ENCODE measurements at regions not wholly inside any gene's neighbourhood (a gene's known extent, or its start where the extent isn't known, plus 50 kb on each side); places are given as distances from the start of the nearest gene placed in this dataset.

GRCh38 chr6:98343004-98343403 lies 491.4 kb upstream of the POU3F2 start:
- no peak for DNase-seq

GRCh38 chr6:98343797-98344196 lies 490.6 kb upstream of the POU3F2 start:
- DNase-seq: no peak

DNA sequence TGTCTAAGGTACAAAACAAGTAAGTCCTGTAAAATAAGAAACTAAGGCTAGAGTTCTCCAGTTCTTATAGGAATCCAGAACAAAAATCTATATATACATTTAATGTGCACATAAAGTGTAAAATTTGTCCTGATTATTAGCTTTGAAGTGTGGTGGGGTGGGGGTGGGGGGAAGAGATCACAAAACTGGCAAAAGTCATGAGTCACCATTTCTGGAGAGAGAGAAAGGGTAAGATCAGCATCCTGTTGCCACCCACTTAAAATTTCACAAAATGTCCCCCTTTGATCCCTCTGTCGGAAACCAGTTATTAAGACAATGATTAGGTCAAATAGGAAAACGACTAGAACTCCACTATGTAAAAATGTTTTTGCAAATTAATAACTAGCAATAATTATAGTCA lies 482.0 kb upstream of the POU3F2 start:
- DNase-seq: no peak

DNA sequence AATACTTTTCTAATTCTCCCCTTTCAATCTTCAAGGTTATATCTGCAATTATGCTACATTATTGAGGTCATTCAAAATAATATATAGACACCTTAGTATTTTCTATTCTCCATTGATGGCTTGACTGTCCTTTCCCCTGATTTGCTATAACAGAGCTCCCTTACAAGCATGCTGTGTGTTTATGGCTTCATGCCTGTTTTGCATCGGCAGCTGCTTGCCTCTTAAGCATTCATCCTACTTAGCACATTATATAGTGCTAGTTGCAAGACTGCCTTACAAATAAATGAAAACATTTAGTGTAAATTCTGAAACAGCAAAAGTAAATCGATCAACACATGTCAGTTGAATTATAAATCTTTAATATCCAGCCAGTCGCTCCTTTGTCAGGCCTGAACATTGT lies 476.2 kb upstream of the POU3F2 start:
- no peak for DNase-seq

DNA sequence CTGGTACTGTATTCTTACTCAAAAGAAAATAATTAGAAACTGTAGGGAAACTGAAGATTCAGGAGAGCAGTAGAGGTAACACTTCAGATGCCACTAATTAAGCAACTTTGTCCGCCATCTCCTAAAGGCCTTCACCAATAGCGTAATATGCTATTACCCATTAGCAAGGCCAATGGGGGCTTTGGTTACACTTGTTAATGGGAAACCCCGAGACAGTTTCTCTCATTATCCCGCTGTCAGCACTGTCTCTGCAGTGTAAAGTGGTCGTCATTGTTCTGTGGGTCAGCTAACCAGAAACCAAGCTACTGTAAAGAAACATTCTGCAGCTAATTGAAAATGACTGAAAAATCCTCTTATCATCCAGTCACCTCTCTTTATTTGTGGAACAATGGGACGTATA lies 468.0 kb upstream of the POU3F2 start:
- DNase-seq: no peak

DNA sequence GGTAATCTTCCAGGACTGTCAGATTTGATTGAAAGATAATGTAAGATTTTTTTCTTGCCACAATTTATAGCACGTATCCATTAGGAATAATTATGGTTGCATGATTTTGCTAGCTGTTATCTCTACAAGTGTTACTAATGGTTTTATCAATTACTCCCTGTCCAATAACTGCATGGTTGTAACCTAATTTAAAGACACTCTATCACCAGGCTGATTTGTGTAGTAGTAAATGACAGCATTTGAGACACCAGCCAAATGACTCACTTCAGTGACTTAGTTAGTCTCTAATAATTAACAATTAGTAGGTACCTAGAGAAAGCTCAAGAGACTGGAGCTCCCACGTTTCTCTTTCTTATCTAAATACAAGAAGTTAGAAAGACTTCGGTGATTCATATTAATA lies 453.8 kb upstream of the POU3F2 start:
- DNase-seq: no peak

- DNase-seq: no peak
Observed at GRCh38 chr6:98382246-98382645, 452.1 kb upstream of the POU3F2 start.

DNA sequence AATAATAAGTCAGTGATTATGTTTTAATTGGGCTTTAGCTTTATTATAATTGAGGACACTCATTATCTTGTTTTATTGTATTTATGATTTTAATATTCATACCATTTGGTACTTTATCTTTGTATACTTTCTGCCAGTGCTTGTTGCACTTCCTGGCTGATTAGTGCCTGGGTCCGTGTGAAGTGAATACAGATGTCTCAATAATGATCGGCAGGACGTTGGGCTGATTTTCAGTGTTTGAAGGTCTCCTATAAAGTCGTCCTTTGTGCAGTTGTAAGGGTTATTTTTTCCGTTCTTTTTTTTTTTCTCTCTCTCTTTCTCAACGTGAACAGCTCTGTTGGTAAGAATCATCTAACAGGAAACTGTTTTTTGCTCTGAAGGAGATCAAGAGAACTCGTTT lies 450.0 kb upstream of the POU3F2 start:
- no peak for DNase-seq

GRCh38 chr6:98384801-98385200 lies 449.6 kb upstream of the POU3F2 start:
- DNase-seq: no peak

GRCh38 chr6:98395610-98396166 lies 438.7 kb upstream of the POU3F2 start:
- no peak for DNase-seq

- no peak for DNase-seq
Observed at GRCh38 chr6:98416027-98416426, 418.3 kb upstream of the POU3F2 start.

DNA sequence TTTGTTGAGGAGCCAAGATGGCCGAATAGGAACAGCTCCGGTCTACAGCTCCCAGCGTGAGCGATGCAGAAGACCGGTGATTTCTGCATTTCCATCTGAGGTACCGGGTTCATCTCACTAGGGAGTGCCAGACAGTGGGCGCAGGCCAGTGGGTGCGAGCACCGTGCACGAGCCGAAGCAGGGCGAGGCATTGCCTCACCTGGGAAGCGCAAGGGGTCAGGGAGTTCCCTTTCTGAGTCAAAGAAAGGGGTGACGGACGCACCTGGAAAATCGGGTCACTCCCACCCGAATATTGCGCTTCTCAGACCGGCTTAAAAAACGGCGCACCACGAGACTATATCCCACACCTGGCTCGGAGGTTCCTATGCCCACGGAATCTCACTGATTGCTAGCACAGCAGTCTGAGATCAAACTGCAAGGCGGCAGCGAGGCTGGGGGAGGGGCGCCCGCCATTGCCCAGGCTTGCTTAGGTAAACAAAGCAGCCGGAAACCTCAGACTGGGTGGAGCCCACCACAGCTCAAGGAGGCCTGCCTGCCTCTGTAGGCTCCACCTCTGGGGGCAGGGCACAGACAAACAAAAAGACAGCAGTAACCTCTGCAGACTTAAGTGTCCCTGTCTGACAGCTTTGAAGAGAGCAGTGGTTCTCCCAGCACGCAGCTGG lies 417.7 kb upstream of the POU3F2 start:
- peak in 3 of 5 experiments; percentile 3 to 53 (median 42) for DNase-seq

GRCh38 chr6:98433325-98434056 lies 400.9 kb upstream of the POU3F2 start:
- DNase-seq: peak in 1 of 5 experiments; percentile 1

DNA sequence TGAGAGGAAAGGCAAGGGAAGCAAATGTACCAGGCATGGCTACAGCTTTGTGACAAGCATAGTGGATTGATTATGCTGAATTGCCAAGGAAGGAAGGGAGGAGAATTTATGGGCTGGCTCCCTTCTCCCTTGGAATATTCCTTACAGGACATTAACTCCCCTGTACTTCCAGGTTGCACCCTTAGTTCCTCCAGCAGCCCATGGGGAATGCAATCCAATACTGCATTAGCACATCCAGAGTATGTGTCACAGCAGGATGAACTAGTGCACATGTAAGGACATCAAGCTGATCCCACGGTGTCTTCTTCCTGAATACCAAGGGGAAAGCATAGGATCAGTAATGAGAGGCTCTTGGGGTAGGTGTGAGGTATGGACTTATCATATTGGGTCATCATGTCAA lies 390.7 kb upstream of the POU3F2 start:
- no peak for DNase-seq

DNA sequence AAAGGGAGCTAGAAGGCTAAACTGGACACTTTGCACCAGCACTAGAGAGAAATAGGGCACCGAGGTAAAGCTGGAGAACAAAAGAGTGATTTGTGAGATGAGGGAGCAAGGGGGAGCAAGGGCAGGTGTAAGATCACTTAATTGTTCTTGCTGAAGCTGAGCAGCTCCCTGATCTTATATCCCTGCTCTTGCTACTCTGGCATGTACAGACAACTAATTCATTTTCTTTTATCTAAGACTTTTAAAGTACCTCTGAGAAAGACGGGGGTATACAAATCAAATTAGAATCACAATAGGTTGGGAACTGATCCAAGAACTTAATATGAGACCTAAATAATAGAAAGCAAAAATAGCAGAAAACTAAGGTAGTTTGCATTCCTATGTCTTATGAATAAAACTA lies 381.7 kb upstream of the POU3F2 start:
- no peak for DNase-seq

DNA sequence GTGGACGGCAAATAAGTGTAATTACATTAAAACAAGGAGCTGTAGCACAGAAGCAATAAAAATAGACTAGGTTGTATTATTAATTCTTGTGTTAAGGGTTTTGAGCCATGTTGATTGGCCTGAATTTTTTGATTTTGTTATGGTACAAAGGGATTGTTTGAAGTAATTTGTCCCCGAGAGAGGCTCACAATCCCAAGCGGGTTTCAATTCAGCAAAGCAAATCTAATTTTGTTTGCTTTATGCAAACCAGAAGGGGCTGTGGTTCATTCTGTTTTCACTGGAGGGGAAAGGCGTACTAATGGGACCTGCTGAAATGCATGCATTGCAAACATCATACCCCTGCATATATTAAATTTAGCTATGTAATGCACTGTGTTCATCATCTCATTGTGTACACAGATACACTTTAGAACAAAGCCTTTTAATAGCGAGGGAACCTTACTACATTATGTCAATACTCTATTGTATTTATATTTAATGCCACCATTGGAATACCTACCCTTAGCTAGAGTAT lies 379.5 kb upstream of the POU3F2 start:
- no peak for DNase-seq

DNA sequence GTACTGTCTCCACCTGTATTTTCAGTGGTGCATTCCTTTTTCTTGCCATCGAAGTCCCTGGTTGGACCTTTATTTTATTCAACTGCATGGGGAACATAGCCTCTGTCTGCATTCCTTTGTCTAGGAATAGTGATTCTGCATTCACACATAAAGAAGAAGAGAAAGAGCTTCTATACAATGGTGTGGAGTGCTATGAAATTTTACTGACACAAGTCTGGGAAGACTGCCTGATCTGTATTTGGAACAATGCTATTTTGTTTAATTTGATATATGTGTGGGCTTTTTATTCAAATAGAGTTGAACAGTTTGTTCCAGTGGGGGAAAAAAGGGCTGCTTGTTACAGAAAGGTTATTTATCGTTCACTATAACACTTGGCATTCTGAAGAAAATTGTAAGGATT lies 375.7 kb upstream of the POU3F2 start:
- DNase-seq: no peak

- no peak for DNase-seq
Observed at GRCh38 chr6:98463038-98464000, 371.1 kb upstream of the POU3F2 start.

- no peak for DNase-seq
Observed at GRCh38 chr6:98467091-98467490, 367.3 kb upstream of the POU3F2 start.

DNA sequence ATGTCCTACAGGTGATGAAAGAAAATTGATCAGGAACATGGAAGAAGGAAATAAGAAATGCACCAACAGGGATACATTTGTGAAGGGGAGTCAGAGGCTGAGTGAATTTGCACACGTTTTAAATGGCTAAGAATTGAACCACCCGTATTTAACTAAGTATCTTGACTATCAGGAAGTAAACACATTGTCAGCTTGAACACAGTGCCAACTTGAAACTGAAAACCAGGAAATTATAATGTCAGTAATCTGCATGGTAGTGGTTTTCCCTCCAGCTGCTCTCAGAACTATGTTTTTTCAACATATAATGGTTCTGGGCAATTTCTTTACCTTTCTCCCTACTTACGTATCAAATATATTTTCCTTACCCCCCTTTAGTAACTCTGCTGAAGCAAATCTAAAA lies 366.5 kb upstream of the POU3F2 start:
- no peak for DNase-seq

GRCh38 chr6:98469141-98469540 lies 365.2 kb upstream of the POU3F2 start:
- DNase-seq: no peak

- DNase-seq: no peak
Observed at GRCh38 chr6:98470821-98471220, 363.6 kb upstream of the POU3F2 start.

DNA sequence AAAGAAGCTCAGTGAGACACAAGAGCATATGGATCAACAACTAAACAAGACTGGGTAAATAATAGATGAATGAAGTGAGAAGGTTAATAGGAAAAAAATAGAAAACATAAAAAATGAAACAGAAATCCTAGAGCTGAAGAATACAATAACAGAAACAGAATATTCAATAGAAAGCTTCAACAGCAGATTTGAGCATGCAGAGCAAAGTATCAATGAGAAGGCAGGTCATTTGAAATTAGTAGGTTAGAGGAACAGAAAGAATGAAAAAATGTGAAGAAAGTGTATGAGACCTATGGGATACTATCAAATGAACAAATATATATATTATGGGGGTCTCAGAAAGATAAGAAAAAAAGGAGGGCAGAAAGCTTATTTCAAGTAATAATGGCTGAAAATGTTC lies 362.9 kb upstream of the POU3F2 start:
- no peak for DNase-seq
